GM12873 (cell line): ENCODE measurements at regions not wholly inside any gene's neighbourhood (a gene's known extent, or its start where the extent isn't known, plus 50 kb on each side); places are given as distances from the start of the nearest gene placed in this dataset.

Source experiments
- CTCF ChIP-seq: IDR thresholded peaks from 2 replicates; pipeline ENCODE4 v1.5.1; 2012; ENCODE audit warnings: low read depth, mild to moderate bottlenecking, moderate library complexity, low read length, control low read depth; ENCODE audit not compliant: insufficient read depth; ENCODE audit errors: missing control alignments

DNA sequence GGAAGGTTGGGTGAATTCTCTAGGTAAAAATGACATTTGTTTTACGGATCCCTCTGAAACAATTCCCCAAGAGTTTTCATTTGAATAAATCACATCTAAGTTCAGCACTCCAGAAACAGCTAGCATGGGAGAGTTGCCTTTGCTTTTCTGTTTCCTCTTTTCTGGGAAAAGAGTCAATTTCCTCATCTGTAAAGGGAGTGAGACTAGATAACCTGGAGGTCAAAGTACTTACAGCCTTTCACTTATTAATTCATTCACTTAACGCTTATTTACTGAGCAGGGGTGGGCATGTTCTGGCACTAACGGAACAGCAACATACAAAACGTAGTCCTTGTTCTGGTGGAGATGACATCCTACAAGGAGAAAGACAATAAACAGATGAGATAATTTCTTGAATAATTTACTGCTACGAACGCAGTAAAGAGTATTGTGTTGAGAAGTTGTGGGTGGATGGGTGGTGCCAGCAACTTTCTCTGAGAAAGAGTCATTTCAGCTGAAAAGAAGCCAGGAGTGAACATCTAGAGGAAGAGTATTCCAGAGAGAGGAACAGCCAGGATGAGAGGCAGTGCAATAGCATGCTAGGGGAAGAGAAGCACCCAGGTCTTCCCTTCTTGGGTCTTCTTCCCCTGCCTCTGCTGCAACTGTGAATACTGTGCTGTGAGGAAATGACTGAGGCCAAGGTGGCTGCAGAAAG lies 335.6 kb downstream of the ZSWIM6 start:
- no peak for TF ChIP-seq CTCF

GRCh38 chr5:61669531-61669930 lies 337.5 kb downstream of the ZSWIM6 start:
- no peak for TF ChIP-seq CTCF

GRCh38 chr5:61670941-61671340 lies 338.9 kb downstream of the ZSWIM6 start:
- no peak for TF ChIP-seq CTCF

- TF ChIP-seq CTCF: no peak
These were observed 341.1 kb downstream of the ZSWIM6 start for GRCh38 chr5:61673007-61673735.

GRCh38 chr5:61674378-61674777 lies 342.3 kb downstream of the ZSWIM6 start:
- no peak for TF ChIP-seq CTCF

GRCh38 chr5:61675015-61675692 lies 343.1 kb downstream of the ZSWIM6 start:
- TF ChIP-seq CTCF: no peak

- TF ChIP-seq CTCF: no peak
These were observed 345.2 kb downstream of the ZSWIM6 start for GRCh38 chr5:61677220-61677619.
